SU-DHL-6 (cell line): ENCODE measurements at regions not wholly inside any gene's neighbourhood (a gene's known extent, or its start where the extent isn't known, plus 50 kb on each side); places are given as distances from the start of the nearest gene placed in this dataset.

Experiments used
- EZH2phosphoT487 ChIP-seq: fragments of 200-600 bp; sonication (generic), shearing (Covaris generic); conservative IDR thresholded peaks from 2 replicates; pipeline ENCODE4 v1.6.1; 2018; ENCODE audit warnings: mild to moderate bottlenecking, antibody characterized with exemption, low read length, moderate library complexity, mixed read lengths
- TF ChIP-seq, protein P1 (sequence below): fragments of 200-600 bp; sonication (generic); IDR thresholded peaks from one replicate; pipeline ENCODE4 v1.5.1; 2017; ENCODE audit warnings: antibody characterized with exemption, mild to moderate bottlenecking, low read length, moderate library complexity; ENCODE audit not compliant: insufficient read depth, poor library complexity, severe bottlenecking

DNA sequence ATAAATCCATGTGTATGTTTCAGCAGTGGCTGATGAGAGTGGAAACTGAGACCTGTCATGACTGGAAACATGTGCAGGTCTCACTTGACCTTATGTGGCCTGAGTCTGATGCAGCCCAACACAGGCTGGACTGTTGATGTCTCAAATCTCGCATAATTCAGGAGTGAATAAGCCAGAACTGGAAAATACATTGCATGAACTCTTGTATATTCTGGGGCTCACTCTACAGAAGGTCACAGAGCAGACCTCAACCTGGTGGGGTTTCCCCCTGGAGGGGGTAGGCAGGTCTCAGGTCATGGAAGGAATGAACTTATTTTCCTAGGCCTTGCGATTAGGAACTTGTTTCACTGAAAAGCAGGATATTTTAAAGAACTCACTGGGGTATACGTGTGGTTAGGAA lies 146.3 kb upstream of the THUMPD2 start:
- TF ChIP-seq, protein P1, sequence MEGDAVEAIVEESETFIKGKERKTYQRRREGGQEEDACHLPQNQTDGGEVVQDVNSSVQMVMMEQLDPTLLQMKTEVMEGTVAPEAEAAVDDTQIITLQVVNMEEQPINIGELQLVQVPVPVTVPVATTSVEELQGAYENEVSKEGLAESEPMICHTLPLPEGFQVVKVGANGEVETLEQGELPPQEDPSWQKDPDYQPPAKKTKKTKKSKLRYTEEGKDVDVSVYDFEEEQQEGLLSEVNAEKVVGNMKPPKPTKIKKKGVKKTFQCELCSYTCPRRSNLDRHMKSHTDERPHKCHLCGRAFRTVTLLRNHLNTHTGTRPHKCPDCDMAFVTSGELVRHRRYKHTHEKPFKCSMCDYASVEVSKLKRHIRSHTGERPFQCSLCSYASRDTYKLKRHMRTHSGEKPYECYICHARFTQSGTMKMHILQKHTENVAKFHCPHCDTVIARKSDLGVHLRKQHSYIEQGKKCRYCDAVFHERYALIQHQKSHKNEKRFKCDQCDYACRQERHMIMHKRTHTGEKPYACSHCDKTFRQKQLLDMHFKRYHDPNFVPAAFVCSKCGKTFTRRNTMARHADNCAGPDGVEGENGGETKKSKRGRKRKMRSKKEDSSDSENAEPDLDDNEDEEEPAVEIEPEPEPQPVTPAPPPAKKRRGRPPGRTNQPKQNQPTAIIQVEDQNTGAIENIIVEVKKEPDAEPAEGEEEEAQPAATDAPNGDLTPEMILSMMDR, result no peak
- no peak for TF ChIP-seq EZH2phosphoT487
